ENCODE measurements at regions not wholly inside any gene's neighbourhood (a gene's known extent, or its start where the extent isn't known, plus 50 kb on each side); places are given as distances from the start of the nearest gene placed in this dataset.

- DNase-seq = peak; percentile 43 to 47
- intact Hi-C loops (cut with DNase I) = no loop called here
- H3K9me3 ChIP-seq = no peaks in the 10 kb centered on the region
- H3K27me3 ChIP-seq = peaks cover 0 to 76% (median 46%) of the 10 kb centered on the region in 7 donors
- TF ChIP-seq CTCF (IDR thresholded peaks at IDR 0.05) = peak; percentile 62 to 90 (median 87)
- H3K27ac ChIP-seq = no peak overlapping the region
- no peak overlapping the region for H3K4me3 ChIP-seq
- 37 to 41% methylated on average over 14 of the region's 14 CpGs for WGBS, 2 donors
- ATAC-seq = peak in 4 of 8 donors; percentile 41 to 52 (median 48)
- H3K36me3 ChIP-seq = no peaks in the 10 kb centered on the region
- H3K4me1 ChIP-seq = no peaks in the 10 kb centered on the region
Observed at GRCh38 chr1:36650200-36651065, 167.7 kb upstream of the CSF3R start.

- 56 to 60% methylated on average over 10 of the region's 10 CpGs for WGBS, 2 donors
- Histone ChIP-seq H3K4me3 (no peak overlapping the region), H3K4me1 (no peaks in the 10 kb centered on the region), H3K36me3 (no peaks in the 10 kb centered on the region), H3K9me3 (no peaks in the 10 kb centered on the region), H3K27ac (no peak overlapping the region), H3K27me3 (peaks cover 0 to 52% (median 42%) of the 10 kb centered on the region in 7 donors)
- no peak for ATAC-seq
- TF ChIP-seq CTCF (IDR thresholded peaks at IDR 0.05) = no peak
- intact Hi-C loops (cut with DNase I) = no loop called here
- DNase-seq = no peak
Observed at GRCh38 chr1:36645867-36646266, 163.2 kb upstream of the CSF3R start.

DNA sequence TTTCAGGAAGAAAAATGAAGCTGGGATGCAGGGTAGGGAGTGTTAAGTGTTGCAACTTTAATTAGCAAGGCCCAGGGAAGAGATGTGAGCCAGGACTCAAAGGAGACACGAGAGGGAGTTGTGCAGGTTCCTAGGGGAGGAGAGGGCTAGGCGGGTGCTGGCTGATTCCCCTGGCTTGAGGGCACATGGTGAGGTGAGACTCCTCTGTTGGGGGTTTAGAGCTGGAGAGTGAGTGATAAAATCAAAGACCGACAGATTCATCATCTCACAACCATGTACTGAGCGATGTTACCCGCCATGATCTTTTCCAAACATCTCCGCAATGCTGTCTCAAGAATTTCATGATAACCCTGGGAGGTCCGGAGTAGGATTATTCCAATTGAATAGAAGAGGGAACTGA, 161.8 kb upstream of the CSF3R start:
- ATAC-seq = no peak
- H3K27me3 ChIP-seq = peaks cover 0 to 45% (median 32%) of the 10 kb centered on the region in 7 donors
- H3K36me3 ChIP-seq = no peaks in the 10 kb centered on the region
- H3K27ac ChIP-seq = no peak overlapping the region
- no peak for TF ChIP-seq CTCF (IDR thresholded peaks at IDR 0.05)
- 69 to 74% methylated on average over 7 of the region's 7 CpGs for WGBS, 2 donors
- DNase-seq = no peak
- no peaks in the 10 kb centered on the region for H3K9me3 ChIP-seq
- H3K4me1 ChIP-seq = no peaks in the 10 kb centered on the region
- no peak overlapping the region for H3K4me3 ChIP-seq
- intact Hi-C loops (cut with DNase I) = no loop called here

DNA sequence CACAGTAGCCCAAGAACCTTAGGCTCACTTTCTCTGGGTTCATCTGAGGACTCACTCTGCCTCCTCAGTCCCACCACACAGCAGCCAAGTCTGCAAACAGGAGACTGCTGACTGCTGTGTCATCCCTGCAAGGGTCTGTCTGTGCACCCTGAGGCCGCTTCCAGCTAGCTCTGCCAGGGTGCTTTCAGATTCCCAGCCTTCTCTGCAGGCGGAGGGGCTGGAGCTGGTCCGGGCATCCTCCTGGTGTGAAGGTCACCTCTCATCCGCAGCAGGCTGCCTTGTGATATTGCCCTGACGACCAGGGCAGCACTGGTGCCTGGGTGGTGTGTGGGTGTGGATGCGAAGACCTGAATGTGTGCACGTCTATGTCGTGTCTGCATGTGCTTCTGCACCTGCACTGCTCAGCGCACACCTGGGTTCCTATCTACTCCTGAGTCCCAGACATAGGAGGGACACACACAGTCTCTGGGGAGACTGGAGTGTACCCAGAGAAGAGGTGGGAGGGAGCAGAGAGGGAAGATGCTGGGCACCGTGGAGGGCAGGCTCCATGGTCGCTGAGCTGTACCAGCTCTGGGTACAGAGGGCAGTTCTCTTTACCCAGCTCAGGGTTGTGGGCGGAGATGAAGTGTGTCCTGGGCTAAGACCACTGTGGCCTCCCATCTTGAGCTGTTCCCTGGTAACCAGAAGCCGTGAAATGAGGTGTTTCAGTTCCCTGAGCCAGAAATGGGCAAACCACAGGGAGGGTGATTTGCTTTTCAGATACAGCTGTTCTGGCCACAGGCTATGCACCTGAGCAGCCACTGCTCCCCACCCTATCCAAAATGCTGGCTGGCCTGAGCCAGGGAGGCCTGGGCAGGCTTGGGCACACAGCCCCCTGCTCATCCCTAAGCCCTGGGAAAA, 160.9 kb upstream of the CSF3R start:
- Histone ChIP-seq H3K4me1 (no peaks in the 10 kb centered on the region), H3K27me3 (peaks cover 0 to 42% (median 25%) of the 10 kb centered on the region in 7 donors), H3K9me3 (no peaks in the 10 kb centered on the region), H3K4me3 (no peak overlapping the region), H3K36me3 (no peaks in the 10 kb centered on the region), H3K27ac (no peak overlapping the region)
- WGBS, 2 donors = 70 to 73% methylated on average over 13 of the region's 13 CpGs
- intact Hi-C loops (cut with DNase I) = no loop called here
- ATAC-seq (no peak), DNase-seq (no peak)
- no peak for TF ChIP-seq CTCF (IDR thresholded peaks at IDR 0.05)
